IMR-90 (cell line): ENCODE measurements at regions not wholly inside any gene's neighbourhood (a gene's known extent, or its start where the extent isn't known, plus 50 kb on each side); places are given as distances from the start of the nearest gene placed in this dataset.
"Not testable (repeated sequence)": the region's sequence is repeated elsewhere in the genome, so short reads cannot be mapped to it uniquely, and the experiment has no call there.

Experiments used
- ATAC-seq: fragments of 200-7000 bp; cut with Tn5 transposase; 2 replicates; pipeline ENCODE4 v1.9.1; 2020; ENCODE audit warnings: low read depth, mild to moderate bottlenecking, moderate library complexity
- BruUV-seq: library from RNA; stranded (reverse); fragments of 400-500 nt; replicated peaks from 2 replicates; lab custom pipeline; 2021; lab: Mats Ljungman, UMichigan
- CTCF ChIA-PET: fragments of 300-600 bp; formaldehyde crosslinking; extraction: SDS; loops from one replicate; lab custom pipeline; 2021; ENCODE audit warnings: antibody characterized with exemption; lab: Yijun Ruan, JAX
- POLR2A ChIA-PET: fragments of 300-600 bp; sonication (Branson Sonifier 250); formaldehyde crosslinking; loops from one replicate; lab custom pipeline; 2022; ENCODE audit warnings: antibody characterized with exemption; ENCODE audit not compliant: unreplicated experiment; lab: Charles Lee
- DNase-seq: peaks from one replicate; pipeline ENCODE4 v3.0.0; 2013
- H2AFZ ChIP-seq: replicated peaks from 2 replicates; pipeline ENCODE3; 2013; ENCODE audit warnings: low read length, mild to moderate bottlenecking; ENCODE audit not compliant: poor library complexity
- H2AK5ac ChIP-seq: 2 replicates; pipeline ENCODE4 v1.6.1; 2013; ENCODE audit warnings: low read depth, low read length, inconsistent platforms
- H2AK9ac ChIP-seq: replicated peaks from 2 replicates; pipeline ENCODE3; 2013; ENCODE audit warnings: mild to moderate bottlenecking, low read depth, low read length, moderate library complexity; ENCODE audit not compliant: poor library complexity
- H2BK120ac ChIP-seq: 2 replicates; pipeline ENCODE4 v1.6.1; 2013; ENCODE audit warnings: low read depth, low read length, inconsistent platforms
- H2BK15ac ChIP-seq: 3 replicates; pipeline ENCODE4 v1.6.1; 2013; ENCODE audit warnings: low read depth, low read length, inconsistent platforms
- H2BK20ac ChIP-seq: 2 replicates; pipeline ENCODE4 v1.6.1; 2013; ENCODE audit warnings: low read depth, mild to moderate bottlenecking, inconsistent platforms, low read length, moderate library complexity
- H2BK5ac ChIP-seq: 2 replicates; pipeline ENCODE4 v1.6.1; 2013; ENCODE audit warnings: mild to moderate bottlenecking, low read depth, low read length, inconsistent platforms; ENCODE audit not compliant: poor library complexity, severe bottlenecking
- H3K14ac ChIP-seq: replicated peaks from 2 replicates; pipeline ENCODE4 v1.6.1; 2013; ENCODE audit warnings: low read depth, low read length, inconsistent platforms
- H3K18ac ChIP-seq: 2 replicates; pipeline ENCODE4 v1.6.1; 2013; ENCODE audit warnings: low read depth, low read length, control low read depth
- H3K23ac ChIP-seq: 2 replicates; pipeline ENCODE4 v1.6.1; 2013; ENCODE audit warnings: low read depth, low read length, inconsistent platforms
- H3K27ac ChIP-seq: 2 replicates; pipeline ENCODE4 v1.5.1; 2013; ENCODE audit warnings: mild to moderate bottlenecking, control low read depth, low read length; ENCODE audit not compliant: insufficient read depth
- H3K27me3 ChIP-seq: 2 replicates; pipeline ENCODE4 v1.6.1; 2013; ENCODE audit warnings: low read length; ENCODE audit not compliant: control insufficient read depth, insufficient read depth
- H3K36me3 ChIP-seq: 2 replicates; pipeline ENCODE4 v1.6.1; 2013; ENCODE audit warnings: low read length, mixed read lengths; ENCODE audit not compliant: control insufficient read depth, insufficient read depth
- H3K4ac ChIP-seq: 2 replicates; pipeline ENCODE4 v1.6.1; 2013; ENCODE audit warnings: low read depth, low read length, inconsistent platforms
- H3K4me1 ChIP-seq: 2 replicates; pipeline ENCODE4 v1.6.1; 2013; ENCODE audit warnings: low read length, mixed read lengths; ENCODE audit not compliant: control insufficient read depth, insufficient read depth
- H3K4me2 ChIP-seq: 2 replicates; pipeline ENCODE4 v1.6.1; 2013; ENCODE audit warnings: low read depth, mild to moderate bottlenecking, control low read depth, low read length, moderate library complexity
- H3K4me3 ChIP-seq: 2 replicates; pipeline ENCODE4 v1.5.1; 2013; ENCODE audit warnings: low read depth, mild to moderate bottlenecking, control low read depth, low read length, moderate library complexity; ENCODE audit not compliant: insufficient read depth
- H3K56ac ChIP-seq: 2 replicates; pipeline ENCODE4 v1.6.1; 2013; ENCODE audit warnings: low read length, inconsistent platforms; ENCODE audit not compliant: insufficient read depth; ENCODE audit errors: extremely low read depth
- H3K79me1 ChIP-seq, 2 experiments: 2 replicates each; pipeline ENCODE4 v1.6.1; 2013; ENCODE audit warnings: low read length in 2 of 2, inconsistent platforms in 1 of 2, low read depth in 1 of 2
- H3K9ac ChIP-seq: 2 replicates; pipeline ENCODE4 v1.6.1; 2013; ENCODE audit warnings: low read depth, low read length, control low read depth
- H3K9me1 ChIP-seq: 2 replicates; pipeline ENCODE4 v1.6.1; 2013; ENCODE audit warnings: low read length, inconsistent platforms; ENCODE audit not compliant: insufficient read depth
- H3K9me3 ChIP-seq: 2 replicates; pipeline ENCODE4 v1.6.1; 2013; ENCODE audit warnings: low read length; ENCODE audit not compliant: control insufficient read depth, insufficient read depth
- H4K20me1 ChIP-seq: 2 replicates; pipeline ENCODE4 v1.6.1; 2013; ENCODE audit warnings: low read length, inconsistent platforms; ENCODE audit not compliant: insufficient read depth
- H4K5ac ChIP-seq: 2 replicates; pipeline ENCODE4 v1.6.1; 2013; ENCODE audit warnings: mild to moderate bottlenecking, low read depth, low read length, control low read depth
- H4K8ac ChIP-seq, 2 experiments: 2 replicates each; pipeline ENCODE4 v1.6.1; 2013; ENCODE audit warnings: low read depth in 2 of 2, low read length in 2 of 2, control low read depth in 1 of 2, inconsistent platforms in 1 of 2
- H4K91ac ChIP-seq: 2 replicates; pipeline ENCODE4 v1.6.1; 2013; ENCODE audit warnings: low read depth, low read length, inconsistent platforms; ENCODE audit not compliant: insufficient read depth
- CHD1 ChIP-seq: IDR thresholded peaks from 2 replicates; pipeline ENCODE4 v1.6.1; 2012; ENCODE audit warnings: low read depth, low read length, improper control_type of control experiment
- FOS ChIP-seq: fragments of 150-350 bp; IDR thresholded peaks from 2 replicates; pipeline ENCODE4 v1.6.1; 2016; ENCODE audit warnings: low read depth, low read length
- MAZ ChIP-seq: IDR thresholded peaks from 2 replicates; pipeline ENCODE4 v1.6.1; 2012; ENCODE audit warnings: low read depth, mild to moderate bottlenecking, low read length, improper control_type of control experiment, moderate library complexity, borderline replicate concordance
- MXI1 ChIP-seq: IDR thresholded peaks from 2 replicates; pipeline ENCODE4 v1.6.1; 2012; ENCODE audit warnings: low read depth, mild to moderate bottlenecking, low read length, moderate library complexity, borderline replicate concordance
- POLR2A ChIP-seq: IDR thresholded peaks from 2 replicates; pipeline ENCODE4 v1.6.1; 2012; ENCODE audit warnings: mild to moderate bottlenecking, low read depth, low read length
- RAD21 ChIP-seq: IDR thresholded peaks from 2 replicates; pipeline ENCODE4 v1.6.1; 2012; ENCODE audit warnings: low read length, improper control_type of control experiment
- RFX5 ChIP-seq: IDR thresholded peaks from 2 replicates; pipeline ENCODE4 v1.8.0; 2012; ENCODE audit warnings: low read depth, mild to moderate bottlenecking, low read length, moderate library complexity
- whole genome bisulfite sequencing, 2 experiments: methylation state at CpG; one replicate each; pipeline versions ENCODE4 v1.1.5 to v1.1.7; 2013; ENCODE audit warnings: missing lambda C conversion rate in 2 of 2; ENCODE audit not compliant: insufficient read length in 1 of 2; ENCODE audit errors: extremely low coverage in 2 of 2; 5-methylcytosine and 5-hydroxymethylcytosine counted together
- dilution Hi-C: fragments of 300-500 bp; cut with HindIII; formaldehyde crosslinking; loops from one replicate; pipeline ENCODE4 v1.14.3; 2018; ENCODE audit warnings: low sequenced_read_pairs; ENCODE audit not compliant: unreplicated experiment
- in situ Hi-C: fragments of 300-500 bp; cut with MboI; formaldehyde crosslinking; loops from 3 replicates; pipeline ENCODE4 v1.14.3; 2019; ENCODE audit warnings: low sequenced_read_pairs, inconsistent platforms, mixed read lengths
- intact Hi-C: fragments of 100-400 bp; cut with micrococcal nuclease; formaldehyde crosslinking; loops from 2 replicates; pipeline ENCODE4 v1.10.0; 2022
- TF ChIP-seq, protein P1 (sequence below): fragments of 150-350 bp; IDR thresholded peaks from 2 replicates; pipeline ENCODE4 v1.6.1; 2017; ENCODE audit warnings: mild to moderate bottlenecking, antibody characterized with exemption, low read length, low read depth

DNA sequence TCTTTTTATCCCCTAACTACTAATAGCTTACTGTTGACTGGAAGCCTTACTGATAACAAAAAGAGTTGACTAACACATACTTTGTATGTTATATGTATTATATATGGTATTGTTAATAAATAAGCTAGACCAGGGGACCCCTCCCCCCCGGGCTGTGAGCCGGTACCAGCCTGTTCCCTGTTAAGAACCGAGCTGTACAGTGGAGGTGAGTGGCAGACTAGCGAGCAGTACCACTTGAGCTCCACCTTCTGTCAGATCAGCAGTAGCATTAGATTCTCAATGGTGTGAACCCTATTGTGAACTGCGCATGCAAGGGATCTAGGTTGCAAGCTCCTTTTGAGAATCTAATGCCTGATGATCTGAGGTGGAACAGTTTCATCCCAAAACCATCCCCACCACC lies 377.0 kb downstream of the IPMK start:
- in situ Hi-C loops (no loop called here), intact Hi-C loops (no loop called here), dilution Hi-C loops (no loop called here)
- Histone ChIP-seq H2BK5ac (no peak overlapping the region), H2BK20ac (no peak overlapping the region), H3K14ac (no peak overlapping the region), H4K20me1 (no peaks in the 10 kb centered on the region), H4K5ac (no peak overlapping the region), H3K4me3 (no peak overlapping the region), H2AFZ (no peak overlapping the region), H4K91ac (no peak overlapping the region), H3K56ac (no peak overlapping the region), H3K4me2 (no peak overlapping the region), H3K23ac (no peak overlapping the region), H3K9me3 (no peaks in the 10 kb centered on the region), H2BK15ac (no peak overlapping the region), H3K18ac (no peak overlapping the region), H4K8ac (no peak overlapping the region), H3K9me1 (no peaks in the 10 kb centered on the region), H2AK9ac (no peak overlapping the region), H2BK120ac (no peak overlapping the region), H3K4me1 (no peaks in the 10 kb centered on the region), H3K4ac (no peak overlapping the region), H3K27ac (no peak overlapping the region), H3K36me3 (no peaks in the 10 kb centered on the region), H3K79me1 (no peaks in the 10 kb centered on the region), H3K9ac (no peak overlapping the region), H2AK5ac (no peak overlapping the region), H3K27me3 (no peaks in the 10 kb centered on the region)
- POLR2A ChIA-PET = no interaction called here
- TF ChIP-seq, protein P1, sequence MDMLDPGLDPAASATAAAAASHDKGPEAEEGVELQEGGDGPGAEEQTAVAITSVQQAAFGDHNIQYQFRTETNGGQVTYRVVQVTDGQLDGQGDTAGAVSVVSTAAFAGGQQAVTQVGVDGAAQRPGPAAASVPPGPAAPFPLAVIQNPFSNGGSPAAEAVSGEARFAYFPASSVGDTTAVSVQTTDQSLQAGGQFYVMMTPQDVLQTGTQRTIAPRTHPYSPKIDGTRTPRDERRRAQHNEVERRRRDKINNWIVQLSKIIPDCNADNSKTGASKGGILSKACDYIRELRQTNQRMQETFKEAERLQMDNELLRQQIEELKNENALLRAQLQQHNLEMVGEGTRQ = no peak
- TF ChIP-seq RAD21 (no peak), POLR2A (no peak), FOS (no peak), CHD1 (no peak), RFX5 (no peak), MAZ (no peak), MXI1 (no peak)
- no peak for DNase-seq
- ATAC-seq = no peak
- no TSS peak for BruUV-seq
- no CpG with 5 or more reads among the region's 5 CpGs for WGBS, 2 experiments
- CTCF ChIA-PET = no interaction called here

DNA sequence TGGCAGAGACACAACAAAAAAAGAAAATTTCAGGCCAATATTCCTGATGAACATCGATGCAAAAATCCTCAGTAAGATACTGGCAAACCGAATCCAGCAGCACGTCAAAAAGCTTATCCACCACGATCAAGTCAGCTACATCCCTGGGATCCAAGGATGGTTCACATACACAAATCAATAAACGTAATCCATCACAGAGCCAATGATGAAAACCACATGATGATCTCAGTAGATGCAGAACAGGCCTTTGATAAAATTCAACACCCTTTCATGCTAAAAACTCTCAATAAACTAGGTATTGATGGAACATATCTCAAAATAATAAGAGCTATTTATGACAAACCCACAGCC lies 382.1 kb downstream of the IPMK start:
- BruUV-seq, H3K27ac ChIP-seq, H3K56ac ChIP-seq, in situ Hi-C loops, H3K18ac ChIP-seq, H3K14ac ChIP-seq, CTCF ChIA-PET, H3K79me1 ChIP-seq, H4K20me1 ChIP-seq, H4K8ac ChIP-seq, H3K9me1 ChIP-seq, H2AK9ac ChIP-seq, H2AFZ ChIP-seq, POLR2A ChIA-PET, H2BK120ac ChIP-seq, dilution Hi-C loops, H3K4me3 ChIP-seq, H3K4ac ChIP-seq, H3K9me3 ChIP-seq, H3K4me1 ChIP-seq, H3K9ac ChIP-seq, H3K27me3 ChIP-seq, H4K91ac ChIP-seq, ATAC-seq, H2AK5ac ChIP-seq, H2BK5ac ChIP-seq, H4K5ac ChIP-seq, H2BK15ac ChIP-seq, H3K23ac ChIP-seq, DNase-seq, H3K36me3 ChIP-seq, intact Hi-C loops, H3K4me2 ChIP-seq, H2BK20ac ChIP-seq: not testable (repeated sequence)
- WGBS, 2 experiments = 80% methylated on average over 1 of the region's 5 CpGs; no CpG with 5 or more reads in 1 of the 2 experiments
